ENCODE measurements at regions not wholly inside any gene's neighbourhood (a gene's known extent, or its start where the extent isn't known, plus 50 kb on each side); places are given as distances from the start of the nearest gene placed in this dataset.
A peak's percentile ranks its signal among the peaks of the same experiment; 100 is the strongest.

GRCh38 chr9:82168585-82168984 lies 180.0 kb downstream of the SPATA31D1 start:
- no peak for TF ChIP-seq CTCF (IDR thresholded peaks at IDR 0.05; ENCODE audit: low read depth, low read length)
- DNase-seq (ENCODE audit: extremely low read depth, low read depth) = no peak

- DNase-seq (ENCODE audit: extremely low read depth, low read depth) = peak; percentile 72
These were observed 182.3 kb downstream of the SPATA31D1 start for GRCh38 chr9:82170866-82171265.

DNA sequence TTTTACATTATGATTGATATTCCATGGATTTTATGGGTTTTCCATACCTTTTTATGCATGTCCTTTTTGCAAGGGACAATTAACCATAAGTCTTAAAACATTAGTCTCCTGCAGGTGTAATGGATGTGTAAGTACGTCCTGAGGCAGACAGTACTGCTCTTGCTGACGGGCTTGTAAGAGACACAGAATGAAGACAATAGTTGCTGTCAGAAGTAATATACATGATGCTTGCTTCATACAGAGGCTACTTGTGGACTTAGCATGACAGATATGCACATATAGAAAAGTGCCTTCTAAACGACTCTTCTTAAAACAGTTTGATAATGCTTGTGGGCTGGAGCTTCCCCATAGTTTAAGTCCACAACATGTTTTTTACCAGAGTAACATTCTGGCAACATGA lies 182.7 kb downstream of the SPATA31D1 start:
- TF ChIP-seq CTCF (IDR thresholded peaks at IDR 0.05; ENCODE audit: low read depth, low read length) = no peak
- DNase-seq (ENCODE audit: extremely low read depth, low read depth) = no peak

More at GRCh38 chr9:82170866-82171265, 182.3 kb downstream of the SPATA31D1 start:
- no peak for TF ChIP-seq CTCF (IDR thresholded peaks at IDR 0.05; ENCODE audit: low read depth, low read length)

- no peak for TF ChIP-seq CTCF (IDR thresholded peaks at IDR 0.05; ENCODE audit: low read depth, low read length)
- no peak for DNase-seq (ENCODE audit: extremely low read depth, low read depth)
These were observed 192.1 kb downstream of the SPATA31D1 start for GRCh38 chr9:82180711-82181110.

GRCh38 chr9:82183181-82183860 lies 194.7 kb downstream of the SPATA31D1 start:
- TF ChIP-seq CTCF (IDR thresholded peaks at IDR 0.05; ENCODE audit: low read depth, low read length) = no peak
- no peak for DNase-seq (ENCODE audit: extremely low read depth, low read depth)

DNA sequence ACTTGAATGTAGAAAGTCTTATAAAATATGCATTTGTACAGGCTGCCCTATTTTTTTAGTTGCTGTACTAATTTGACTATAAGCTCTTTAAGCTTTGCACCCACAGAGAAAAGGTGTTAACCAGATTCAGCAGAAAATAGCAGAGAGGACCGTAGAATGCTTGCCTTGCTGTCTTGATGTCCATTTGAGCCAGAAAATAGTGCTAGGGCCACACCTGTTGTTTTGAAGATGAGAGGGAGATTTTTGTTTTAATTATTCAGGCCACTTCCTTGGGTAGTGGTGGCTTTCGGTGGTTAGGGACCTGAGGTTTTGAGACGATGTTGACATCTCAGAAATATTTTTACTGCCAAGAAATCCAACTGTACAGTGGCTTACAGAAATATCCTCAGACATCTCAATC lies 196.0 kb downstream of the SPATA31D1 start:
- TF ChIP-seq CTCF (IDR thresholded peaks at IDR 0.05; ENCODE audit: low read depth, low read length) = no peak
- no peak for DNase-seq (ENCODE audit: extremely low read depth, low read depth)

- no peak for TF ChIP-seq CTCF (IDR thresholded peaks at IDR 0.05; ENCODE audit: low read depth, low read length)
These were observed 200.2 kb downstream of the SPATA31D1 start for GRCh38 chr9:82188817-82189216.

More at GRCh38 chr9:82188817-82189216, 200.2 kb downstream of the SPATA31D1 start:
- no peak for DNase-seq (ENCODE audit: extremely low read depth, low read depth)
